ENCODE measurements at regions not wholly inside any gene's neighbourhood (a gene's known extent, or its start where the extent isn't known, plus 50 kb on each side); places are given as distances from the start of the nearest gene placed in this dataset.

GRCh38 chr7:15737601-15738000 lies 51.1 kb upstream of the MEOX2 start:
- no peak for DNase-seq
